H1 (cell line): ENCODE measurements at regions not wholly inside any gene's neighbourhood (a gene's known extent, or its start where the extent isn't known, plus 50 kb on each side); places are given as distances from the start of the nearest gene placed in this dataset.

Experiments used
- BACH1 ChIP-seq: IDR thresholded peaks from 2 replicates; pipeline ENCODE4 v1.6.1; 2012; ENCODE audit warnings: low read length, improper control_type of control experiment
- BRCA1 ChIP-seq: IDR thresholded peaks from 2 replicates; pipeline ENCODE4 v1.6.1; 2012; ENCODE audit warnings: low read depth, low read length, improper control_type of control experiment
- EGR1 ChIP-seq: IDR thresholded peaks from 2 replicates; pipeline ENCODE4 v1.6.1; 2011; ENCODE audit warnings: low read depth, low read length, borderline replicate concordance
- RAD21 ChIP-seq, 2 experiments: IDR thresholded peaks in 1 of 2; conservative IDR thresholded peaks in 1 of 2; 2 replicates each; pipeline ENCODE4 v1.6.1; 2011; ENCODE audit warnings: low read depth in 2 of 2, low read length in 2 of 2, improper control_type of control experiment in 1 of 2, inconsistent platforms in 1 of 2, mild to moderate bottlenecking in 1 of 2, moderate library complexity in 1 of 2
- SRF ChIP-seq: IDR thresholded peaks from 2 replicates; pipeline ENCODE4 v1.6.1; 2011; ENCODE audit warnings: mild to moderate bottlenecking, low read depth, low read length, moderate library complexity
- TBP ChIP-seq: IDR thresholded peaks from 2 replicates; pipeline ENCODE4 v1.6.1; 2011; ENCODE audit warnings: low read depth, low read length, improper control_type of control experiment

DNA sequence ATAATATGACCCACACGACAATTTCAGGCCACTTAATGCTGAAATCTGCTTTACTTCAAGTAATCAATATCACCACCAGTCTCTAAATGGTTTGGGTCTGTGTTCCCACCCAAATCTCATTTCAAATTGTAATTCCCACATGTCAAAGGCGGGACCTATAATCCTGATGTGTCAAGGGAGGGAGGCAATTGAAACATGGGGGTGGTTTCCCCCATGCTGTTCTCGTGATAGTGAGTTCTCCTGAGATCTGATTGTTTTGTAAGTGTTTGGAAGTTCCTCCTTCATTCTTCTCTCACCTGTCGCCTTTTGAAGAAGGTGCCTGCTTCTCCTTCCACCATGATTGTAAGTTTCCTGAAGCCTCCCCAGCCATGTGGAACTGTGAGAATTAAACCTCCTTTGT, 178.4 kb downstream of the CRPPA start (continued):
- TF ChIP-seq RAD21 (IDR thresholded peaks at IDR 0.05 in 1 of 2, conservative IDR thresholded peaks at IDR 0.05 in 1 of 2; ENCODE audit: low read depth in 2 of 2, low read length in 2 of 2) = no peak
- TF ChIP-seq BRCA1 = no peak
- TF ChIP-seq EGR1 = no peak
- TF ChIP-seq SRF = no peak
- TF ChIP-seq BACH1 = no peak
- no peak for TF ChIP-seq TBP
